ENCODE measurements at regions not wholly inside any gene's neighbourhood (a gene's known extent, or its start where the extent isn't known, plus 50 kb on each side); places are given as distances from the start of the nearest gene placed in this dataset.

GRCh38 chr1:234987415-234988154 is 141.1 kb downstream of the TOMM20 start (continued):
- TF ChIP-seq IRF9 (CRISPR knock-in tag; IDR thresholded peaks at IDR 0.05; ENCODE audit: borderline replicate concordance) (peak; percentile 81; the same call in 1 of the 2 replicates), ZBTB33 (CRISPR knock-in tag; IDR thresholded peaks at IDR 0.05) (0 out of 2 replicates have a peak, but pooled peaks have one; percentile 7), ZNF704 (CRISPR knock-in tag; IDR thresholded peaks at IDR 0.05; ENCODE audit: borderline replicate concordance) (0 out of 2 replicates have a peak, but pooled peaks have one; percentile 53), MTF2 (CRISPR knock-in tag; IDR thresholded peaks at IDR 0.05; ENCODE audit: borderline replicate concordance) (peak; percentile 62; the same call in 1 of the 2 replicates), MXD4 (CRISPR knock-in tag; IDR thresholded peaks at IDR 0.05) (peak; percentile 52; the same call in 1 of the 2 replicates), PHF8 (CRISPR knock-in tag; IDR thresholded peaks at IDR 0.05) (peak; percentile 60), ZMYM3 (CRISPR knock-in tag; IDR thresholded peaks at IDR 0.05) (peak; percentile 69), ZNF841 (CRISPR knock-in tag; IDR thresholded peaks at IDR 0.05; ENCODE audit: borderline replicate concordance) (no peak), TFDP1 (CRISPR knock-in tag; IDR thresholded peaks at IDR 0.05; ENCODE audit: borderline replicate concordance) (peak; percentile 25; the same call in 1 of the 2 replicates), MTA1 (CRISPR knock-in tag; IDR thresholded peaks at IDR 0.05; ENCODE audit: borderline replicate concordance) (peak; percentile 69), RORA (CRISPR knock-in tag; IDR thresholded peaks at IDR 0.05) (peak; percentile 82; the same call in 1 of the 2 replicates), NCOR1 (IDR thresholded peaks at IDR 0.05; ENCODE audit: borderline replicate concordance, low read length) (peak; percentile 64; the same call in 1 of the 2 replicates), ZNF292 (CRISPR knock-in tag; IDR thresholded peaks at IDR 0.05; ENCODE audit: borderline replicate concordance, low read depth) (peak; percentile 94), ZMYM4 (CRISPR knock-in tag; IDR thresholded peaks at IDR 0.05) (peak; percentile 65), ZNF672 (CRISPR knock-in tag; IDR thresholded peaks at IDR 0.05) (no peak), MIXL1 (CRISPR knock-in tag; IDR thresholded peaks at IDR 0.05) (peak; percentile 41; the same call in 1 of the 2 replicates), ZNF607 (CRISPR knock-in tag; IDR thresholded peaks at IDR 0.05; ENCODE audit: borderline replicate concordance) (peak; percentile 60; the same call in 1 of the 2 replicates), MAFF (IDR thresholded peaks at IDR 0.05; ENCODE audit: low read depth, low read length) (0 out of 2 replicates have a peak, but pooled peaks have one; percentile 9)
